ENCODE measurements at regions not wholly inside any gene's neighbourhood (a gene's known extent, or its start where the extent isn't known, plus 50 kb on each side); places are given as distances from the start of the nearest gene placed in this dataset.
A peak's percentile ranks its signal among the peaks of the same experiment; 100 is the strongest.

DNA sequence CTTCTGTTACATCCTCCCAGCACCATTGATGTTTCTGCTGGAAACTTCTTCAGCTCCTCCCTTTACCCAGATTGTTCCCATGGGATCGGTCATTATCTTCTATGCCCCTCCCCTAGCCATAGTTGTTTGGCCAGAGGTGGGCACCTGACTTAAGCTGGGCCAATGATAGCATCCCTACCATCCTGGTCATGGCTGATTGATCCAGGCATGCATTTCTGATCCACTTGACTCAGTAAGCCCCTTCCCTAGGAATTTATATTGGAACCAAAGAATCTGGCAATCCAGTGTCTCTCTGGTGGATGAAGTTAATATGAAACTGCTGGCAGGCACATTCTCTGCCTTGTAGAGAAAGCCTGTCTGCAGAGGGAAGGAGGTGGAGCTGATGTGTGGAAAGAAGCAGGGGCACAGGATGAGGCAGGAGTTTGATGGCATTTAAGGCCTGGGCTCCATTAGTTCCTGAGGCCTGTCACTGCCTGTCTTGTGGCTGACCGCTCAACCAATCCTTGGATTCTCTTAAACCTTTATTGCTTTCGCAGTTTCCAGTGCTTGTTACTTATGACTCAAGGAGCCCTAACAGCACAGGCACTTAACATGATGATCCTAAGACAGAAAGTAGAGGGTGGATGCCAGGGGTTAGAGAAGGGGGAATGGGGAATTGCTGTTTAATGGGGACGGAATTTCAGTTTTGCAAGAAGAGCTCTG is 152.4 kb downstream of the ABCC12 start:
- Histone ChIP-seq H3K27ac (no peak overlapping the region), H3K4me1 (no peaks in the 10 kb centered on the region), H3K36me3 (no peaks in the 10 kb centered on the region), H3K9me3 (no peaks in the 10 kb centered on the region), H3K4me3 (no peak overlapping the region), H3K27me3 (no peaks in the 10 kb centered on the region)
- ATAC-seq (ENCODE audit: low FRiP score in 2 of 2) (peak in 1 of 2 donors; percentile 29), DNase-seq (no peak)
- WGBS, 2 donors: 86 to 92% methylated on average over 4 of the region's 4 CpGs
- TF ChIP-seq POLR2AphosphoS5 (IDR thresholded peaks at IDR 0.05): no peak

DNA sequence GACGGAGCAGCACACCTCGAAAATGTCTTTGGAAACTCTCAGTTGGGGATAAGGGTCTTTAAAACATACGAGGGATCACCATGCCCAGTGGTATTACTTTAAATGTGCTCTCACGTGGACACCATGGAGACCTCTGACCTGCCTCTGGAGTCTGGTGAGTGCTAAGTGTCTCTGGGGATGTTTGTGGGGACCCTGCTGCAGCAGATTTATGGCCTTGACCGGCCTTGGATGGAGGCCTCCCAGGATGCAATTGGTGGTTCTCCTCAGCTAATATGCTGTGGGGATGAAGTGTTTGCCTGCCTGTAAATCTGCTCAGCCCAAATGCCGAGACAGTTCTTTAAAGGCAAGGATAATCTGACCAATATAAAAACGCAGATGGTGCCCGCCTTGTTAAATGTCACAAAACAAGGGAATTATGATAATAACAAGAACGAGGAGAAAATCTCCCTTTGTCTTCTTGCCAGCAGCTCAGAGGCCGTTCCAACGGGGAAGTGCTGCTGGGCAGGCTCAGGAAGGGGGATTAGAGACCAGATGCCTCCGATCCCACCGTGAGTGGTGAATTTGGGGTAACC is 154.4 kb downstream of the ABCC12 start:
- Histone ChIP-seq H3K4me1 (no peaks in the 10 kb centered on the region), H3K9me3 (no peaks in the 10 kb centered on the region), H3K4me3 (no peak overlapping the region), H3K27me3 (no peaks in the 10 kb centered on the region), H3K36me3 (no peaks in the 10 kb centered on the region), H3K27ac (no peak overlapping the region)
- no peak for ATAC-seq (ENCODE audit: low FRiP score in 2 of 2)
- TF ChIP-seq POLR2A (IDR thresholded peaks at IDR 0.05) (no peak), POLR2AphosphoS5 (IDR thresholded peaks at IDR 0.05) (no peak), EP300 (IDR thresholded peaks at IDR 0.05) (no peak)
- TF ChIP-seq, protein P1, sequence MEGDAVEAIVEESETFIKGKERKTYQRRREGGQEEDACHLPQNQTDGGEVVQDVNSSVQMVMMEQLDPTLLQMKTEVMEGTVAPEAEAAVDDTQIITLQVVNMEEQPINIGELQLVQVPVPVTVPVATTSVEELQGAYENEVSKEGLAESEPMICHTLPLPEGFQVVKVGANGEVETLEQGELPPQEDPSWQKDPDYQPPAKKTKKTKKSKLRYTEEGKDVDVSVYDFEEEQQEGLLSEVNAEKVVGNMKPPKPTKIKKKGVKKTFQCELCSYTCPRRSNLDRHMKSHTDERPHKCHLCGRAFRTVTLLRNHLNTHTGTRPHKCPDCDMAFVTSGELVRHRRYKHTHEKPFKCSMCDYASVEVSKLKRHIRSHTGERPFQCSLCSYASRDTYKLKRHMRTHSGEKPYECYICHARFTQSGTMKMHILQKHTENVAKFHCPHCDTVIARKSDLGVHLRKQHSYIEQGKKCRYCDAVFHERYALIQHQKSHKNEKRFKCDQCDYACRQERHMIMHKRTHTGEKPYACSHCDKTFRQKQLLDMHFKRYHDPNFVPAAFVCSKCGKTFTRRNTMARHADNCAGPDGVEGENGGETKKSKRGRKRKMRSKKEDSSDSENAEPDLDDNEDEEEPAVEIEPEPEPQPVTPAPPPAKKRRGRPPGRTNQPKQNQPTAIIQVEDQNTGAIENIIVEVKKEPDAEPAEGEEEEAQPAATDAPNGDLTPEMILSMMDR (IDR thresholded peaks at IDR 0.05): no peak
- DNase-seq: no peak
- WGBS, 2 donors: 81 to 83% methylated on average over 13 of the region's 13 CpGs

DNA sequence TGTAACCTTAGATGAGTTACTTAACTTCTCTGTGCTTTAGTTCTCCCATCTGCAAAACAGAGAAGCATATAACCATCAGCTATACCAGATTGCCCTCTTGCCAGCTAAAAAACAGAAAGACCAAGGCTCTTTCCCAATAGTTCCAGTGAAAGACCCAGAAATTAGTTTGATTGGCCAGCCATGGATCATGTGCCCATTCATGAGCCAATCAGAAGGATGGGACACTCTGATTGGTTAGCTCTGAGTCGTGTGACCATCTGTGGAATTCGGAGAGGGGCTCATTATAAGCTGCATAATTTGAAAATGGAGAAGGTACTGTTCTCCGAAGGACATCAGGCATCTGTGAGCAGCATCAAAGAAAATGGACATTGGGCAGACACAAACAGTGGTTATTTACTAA is 155.2 kb downstream of the ABCC12 start:
- no peak for ATAC-seq (ENCODE audit: low FRiP score in 2 of 2)
- DNase-seq: no peak
- no peaks in the 10 kb centered on the region for H3K36me3 ChIP-seq
- no peaks in the 10 kb centered on the region for H3K9me3 ChIP-seq
- no peaks in the 10 kb centered on the region for H3K4me1 ChIP-seq
- no peaks in the 10 kb centered on the region for H3K27me3 ChIP-seq
- 84 to 86% methylated on average over 3 of the region's 3 CpGs for WGBS, 2 donors
- H3K4me3 ChIP-seq: no peak overlapping the region
- no peak overlapping the region for H3K27ac ChIP-seq
- TF ChIP-seq EP300 (IDR thresholded peaks at IDR 0.05) (no peak), POLR2A (IDR thresholded peaks at IDR 0.05) (no peak), POLR2AphosphoS5 (IDR thresholded peaks at IDR 0.05) (no peak)
- TF ChIP-seq, protein P1 (IDR thresholded peaks at IDR 0.05): no peak

DNA sequence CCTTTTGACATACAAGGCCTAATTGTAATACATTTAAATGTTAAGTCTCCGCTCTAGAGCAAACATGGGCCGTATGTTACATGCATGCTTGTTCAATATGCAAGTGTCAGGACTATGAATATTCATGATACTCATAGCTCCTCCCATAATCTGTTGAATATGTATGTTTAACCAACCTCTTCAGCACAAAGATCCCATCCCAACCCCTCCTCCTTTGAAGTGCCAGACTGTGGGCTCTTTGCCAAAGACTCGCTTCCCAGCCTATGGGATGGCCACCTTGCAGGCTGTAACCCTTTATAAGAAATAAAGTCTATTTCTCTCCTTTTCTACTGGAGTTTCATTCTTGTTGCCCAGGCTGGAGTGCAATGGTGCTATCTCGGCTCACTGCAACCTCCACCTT is 156.2 kb downstream of the ABCC12 start:
- H3K36me3 ChIP-seq: no peaks in the 10 kb centered on the region
- WGBS, 2 donors: 92 to 94% methylated on average over 4 of the region's 4 CpGs

DNA sequence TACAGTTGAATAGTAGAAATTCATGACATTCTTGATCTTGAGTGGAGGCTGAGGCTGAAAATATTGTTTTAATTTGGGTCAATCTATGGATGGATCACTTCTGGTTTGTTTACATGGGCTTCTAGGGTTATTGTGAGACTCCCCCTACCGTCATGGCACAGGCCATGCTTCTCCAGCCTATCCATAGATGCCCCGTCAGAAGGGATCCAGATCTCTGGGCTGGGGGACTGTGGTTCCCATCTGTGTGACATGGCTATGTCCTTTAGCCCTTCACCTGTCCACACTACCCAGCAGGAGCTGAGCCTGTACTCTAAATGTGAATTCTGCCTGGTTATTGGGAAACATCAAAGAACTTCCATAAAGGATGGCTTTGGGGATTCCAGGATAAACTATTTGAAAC is 160.4 kb downstream of the ABCC12 start:
- H3K27me3 ChIP-seq: no peaks in the 10 kb centered on the region

More for the DNA sequence above, 156.2 kb downstream of the ABCC12 start:
- no peak for TF ChIP-seq POLR2A (IDR thresholded peaks at IDR 0.05)
- TF ChIP-seq EP300 (IDR thresholded peaks at IDR 0.05): no peak
- TF ChIP-seq, protein P1 (IDR thresholded peaks at IDR 0.05): no peak
- TF ChIP-seq POLR2AphosphoS5 (IDR thresholded peaks at IDR 0.05): no peak
- ATAC-seq (ENCODE audit: low FRiP score in 2 of 2): no peak
- H3K9me3 ChIP-seq: no peaks in the 10 kb centered on the region
- no peak overlapping the region for H3K4me3 ChIP-seq
- no peak for DNase-seq
- no peaks in the 10 kb centered on the region for H3K4me1 ChIP-seq
- H3K27me3 ChIP-seq: no peaks in the 10 kb centered on the region
- H3K27ac ChIP-seq: no peak overlapping the region

More for the DNA sequence above, 160.4 kb downstream of the ABCC12 start:
- Histone ChIP-seq H3K27ac (no peak overlapping the region), H3K4me1 (no peaks in the 10 kb centered on the region), H3K4me3 (no peak overlapping the region), H3K9me3 (peaks cover 0 to 6% (median 0%) of the 10 kb centered on the region in 4 donors), H3K36me3 (no peaks in the 10 kb centered on the region)
- DNase-seq: no peak
- WGBS, 2 donors: 59 to 75% methylated on average over 2 of the region's 2 CpGs
- no peak for ATAC-seq (ENCODE audit: low FRiP score in 2 of 2)
- TF ChIP-seq EP300 (IDR thresholded peaks at IDR 0.05): no peak
- TF ChIP-seq POLR2A (IDR thresholded peaks at IDR 0.05): no peak
- TF ChIP-seq POLR2AphosphoS5 (IDR thresholded peaks at IDR 0.05): no peak
- TF ChIP-seq, protein P1 (IDR thresholded peaks at IDR 0.05): no peak
